Activated CD4-positive, alpha-beta memory T cell treated with anti-CD3 and anti-CD28 coated beads, Interleukin-2, amount 10 ng/mL, durations not matched to agents 7 days and 5 days (primary cell): ENCODE measurements at regions not wholly inside any gene's neighbourhood (a gene's known extent, or its start where the extent isn't known, plus 50 kb on each side); places are given as distances from the start of the nearest gene placed in this dataset.

Experiments used
- CTCF ChIA-PET: fragments of 350-600 bp; sonication (Branson Sonifier 250); formaldehyde crosslinking; loops from one replicate; lab custom pipeline; 2021; ENCODE audit warnings: antibody characterized with exemption, inconsistent platforms; lab: Charles Lee
- POLR2A ChIA-PET: fragments of 350-600 bp; sonication (Branson Sonifier 250); formaldehyde crosslinking; loops from one replicate; lab custom pipeline; 2021; ENCODE audit warnings: antibody characterized with exemption; lab: Charles Lee
- DNase-seq: peaks from one replicate; pipeline ENCODE4 v3.0.0-alpha.2; 2020
- H3K27ac Mint-ChIP-seq: one replicate; pipeline ENCODE4 v1.8.0; 2021; ENCODE audit warnings: mild to moderate bottlenecking, mixed read lengths
- H3K27me3 Mint-ChIP-seq: one replicate; pipeline ENCODE4 v1.8.0; 2021; ENCODE audit warnings: mixed read lengths
- H3K36me3 Mint-ChIP-seq: one replicate; pipeline ENCODE4 v1.8.0; 2021; ENCODE audit warnings: low read depth, mixed read lengths
- H3K4me1 Mint-ChIP-seq: one replicate; pipeline ENCODE4 v1.8.0; 2021; ENCODE audit warnings: mixed read lengths
- H3K4me3 Mint-ChIP-seq: one replicate; pipeline ENCODE4 v1.8.0; 2021; ENCODE audit warnings: mild to moderate bottlenecking, mixed read lengths
- H3K9me3 Mint-ChIP-seq: one replicate; pipeline ENCODE4 v1.8.0; 2021; ENCODE audit warnings: mixed read lengths

- ChIA-PET POLR2A (interaction anchor here (0.8 to 1.4 kb wide), 3 partner anchors 27 to 218 kb away, joined by 3 to 4 read pairs (median 3); no protein-coding TSS in a partner anchor), CTCF (interaction anchor here (0.8 to 4.6 kb wide), 6 partner anchors 11 to 219 kb away, joined by 3 to 73 read pairs (median 5); no protein-coding TSS in a partner anchor)
- H3K4me3 Mint-ChIP-seq = no peak overlapping the region
- no peaks in the 10 kb centered on the region for H3K9me3 Mint-ChIP-seq
- DNase-seq = peak; percentile 82
- no peaks in the 10 kb centered on the region for H3K36me3 Mint-ChIP-seq
- peaks cover 2% of the 10 kb centered on the region for H3K4me1 Mint-ChIP-seq
- no peak overlapping the region for H3K27ac Mint-ChIP-seq
- peaks cover 15% of the 10 kb centered on the region for H3K27me3 Mint-ChIP-seq
These were observed 75.2 kb upstream of the KSR1 start for GRCh38 chr17:27381007-27381501.

GRCh38 chr17:27382025-27382424, 74.2 kb upstream of the KSR1 start:
- no peak overlapping the region for H3K4me3 Mint-ChIP-seq
- no peaks in the 10 kb centered on the region for H3K9me3 Mint-ChIP-seq
- peaks cover 1% of the 10 kb centered on the region for H3K4me1 Mint-ChIP-seq
- no peak overlapping the region for H3K27ac Mint-ChIP-seq
- peaks cover 15% of the 10 kb centered on the region for H3K27me3 Mint-ChIP-seq
- H3K36me3 Mint-ChIP-seq = no peaks in the 10 kb centered on the region
- DNase-seq = no peak
- CTCF ChIA-PET = interaction anchor here (0.7 to 4.6 kb wide), 8 partner anchors 9 to 218 kb away, joined by 3 to 73 read pairs (median 5); no protein-coding TSS in a partner anchor
- POLR2A ChIA-PET = interaction anchor here (0.8 kb wide), 1 partner anchor 217 kb away, joined by 3 read pairs; no protein-coding TSS in a partner anchor

- peaks cover 11% of the 10 kb centered on the region for H3K4me1 Mint-ChIP-seq
- H3K27me3 Mint-ChIP-seq = peaks cover 9% of the 10 kb centered on the region
- POLR2A ChIA-PET = no interaction called here
- H3K36me3 Mint-ChIP-seq = no peaks in the 10 kb centered on the region
- H3K9me3 Mint-ChIP-seq = no peaks in the 10 kb centered on the region
- CTCF ChIA-PET = interaction anchor here (1.6 kb wide), 1 partner anchor 215 kb away, joined by 7 read pairs; no protein-coding TSS in a partner anchor
- H3K27ac Mint-ChIP-seq = no peak overlapping the region
- no peak overlapping the region for H3K4me3 Mint-ChIP-seq
- DNase-seq = no peak
These were observed 72.0 kb upstream of the KSR1 start for GRCh38 chr17:27384261-27384701.

- no peaks in the 10 kb centered on the region for H3K36me3 Mint-ChIP-seq
- peaks cover 14% of the 10 kb centered on the region for H3K4me1 Mint-ChIP-seq
- peaks cover 7% of the 10 kb centered on the region for H3K27me3 Mint-ChIP-seq
- ChIA-PET CTCF (interaction anchor here (1.6 kb wide), 1 partner anchor 215 kb away, joined by 7 read pairs; no protein-coding TSS in a partner anchor), POLR2A (no interaction called here)
- H3K4me3 Mint-ChIP-seq = no peak overlapping the region
- no peak for DNase-seq
- H3K9me3 Mint-ChIP-seq = no peaks in the 10 kb centered on the region
- H3K27ac Mint-ChIP-seq = no peak overlapping the region
These were observed 71.5 kb upstream of the KSR1 start for GRCh38 chr17:27384726-27385125.

GRCh38 chr17:27385626-27386025, 70.6 kb upstream of the KSR1 start:
- ChIA-PET POLR2A (no interaction called here), CTCF (interaction anchor here (1.6 kb wide), 1 partner anchor 214 kb away, joined by 7 read pairs; no protein-coding TSS in a partner anchor)
- Mint-ChIP-seq H3K36me3 (no peaks in the 10 kb centered on the region), H3K9me3 (no peaks in the 10 kb centered on the region), H3K4me1 (peaks cover 16% of the 10 kb centered on the region), H3K27ac (no peak overlapping the region), H3K4me3 (no peak overlapping the region), H3K27me3 (peaks cover 11% of the 10 kb centered on the region)
- no peak for DNase-seq

- CTCF ChIA-PET = interaction anchor here (1.1 to 1.4 kb wide), 2 partner anchors 214 to 216 kb away, joined by 3 to 7 read pairs; no protein-coding TSS in a partner anchor
- Mint-ChIP-seq H3K27ac (no peak overlapping the region), H3K36me3 (no peaks in the 10 kb centered on the region), H3K27me3 (peaks cover 13% of the 10 kb centered on the region), H3K4me1 (peaks cover 16% of the 10 kb centered on the region), H3K9me3 (no peaks in the 10 kb centered on the region), H3K4me3 (no peak overlapping the region)
- POLR2A ChIA-PET = no interaction called here
- no peak for DNase-seq
These were observed 69.8 kb upstream of the KSR1 start for GRCh38 chr17:27386206-27387075.

- peaks cover 32% of the 10 kb centered on the region for H3K27me3 Mint-ChIP-seq
- H3K27ac Mint-ChIP-seq = no peak overlapping the region
- DNase-seq = no peak
- peaks cover under 1% of the 10 kb centered on the region for H3K9me3 Mint-ChIP-seq
- peaks cover 16% of the 10 kb centered on the region for H3K4me1 Mint-ChIP-seq
- POLR2A ChIA-PET = no interaction called here
- H3K4me3 Mint-ChIP-seq = no peak overlapping the region
- H3K36me3 Mint-ChIP-seq = no peaks in the 10 kb centered on the region
- CTCF ChIA-PET = no interaction called here
These were observed 66.6 kb upstream of the KSR1 start for GRCh38 chr17:27389542-27390140.

- peaks cover 16% of the 10 kb centered on the region for H3K4me1 Mint-ChIP-seq
- POLR2A ChIA-PET = no interaction called here
- no peaks in the 10 kb centered on the region for H3K36me3 Mint-ChIP-seq
- peaks cover 5% of the 10 kb centered on the region for H3K9me3 Mint-ChIP-seq
- no peak for DNase-seq
- H3K27ac Mint-ChIP-seq = no peak overlapping the region
- peaks cover 41% of the 10 kb centered on the region for H3K27me3 Mint-ChIP-seq
- no peak overlapping the region for H3K4me3 Mint-ChIP-seq
- CTCF ChIA-PET = interaction anchor here (2.0 kb wide), 1 partner anchor 8 kb away, joined by 7 read pairs; no protein-coding TSS in a partner anchor
These were observed 65.7 kb upstream of the KSR1 start for GRCh38 chr17:27390540-27390939.

GRCh38 chr17:27391427-27391826, 64.8 kb upstream of the KSR1 start:
- no peaks in the 10 kb centered on the region for H3K36me3 Mint-ChIP-seq
- peaks cover 41% of the 10 kb centered on the region for H3K27me3 Mint-ChIP-seq
- H3K27ac Mint-ChIP-seq = no peak overlapping the region
- H3K4me3 Mint-ChIP-seq = no peak overlapping the region
- ChIA-PET POLR2A (no interaction called here), CTCF (interaction anchor here (2.0 kb wide), 1 partner anchor 9 kb away, joined by 7 read pairs; no protein-coding TSS in a partner anchor)
- DNase-seq = no peak
- peaks cover 16% of the 10 kb centered on the region for H3K4me1 Mint-ChIP-seq
- peaks cover 5% of the 10 kb centered on the region for H3K9me3 Mint-ChIP-seq

- ChIA-PET CTCF (interaction anchor here (1.1 kb wide), 1 partner anchor 203 kb away, joined by 3 read pairs; no protein-coding TSS in a partner anchor), POLR2A (no interaction called here)
- H3K36me3 Mint-ChIP-seq = no peaks in the 10 kb centered on the region
- H3K4me1 Mint-ChIP-seq = no peaks in the 10 kb centered on the region
- H3K27me3 Mint-ChIP-seq = peaks cover 34% of the 10 kb centered on the region
- H3K27ac Mint-ChIP-seq = no peak overlapping the region
- no peak overlapping the region for H3K4me3 Mint-ChIP-seq
- no peak for DNase-seq
- peaks cover 5% of the 10 kb centered on the region for H3K9me3 Mint-ChIP-seq
These were observed 60.2 kb upstream of the KSR1 start for GRCh38 chr17:27396045-27396444.

GRCh38 chr17:27396941-27397340, 59.3 kb upstream of the KSR1 start:
- H3K4me3 Mint-ChIP-seq = no peak overlapping the region
- H3K4me1 Mint-ChIP-seq = no peaks in the 10 kb centered on the region
- no peak overlapping the region for H3K27ac Mint-ChIP-seq
- peaks cover 34% of the 10 kb centered on the region for H3K27me3 Mint-ChIP-seq
- POLR2A ChIA-PET = no interaction called here
- H3K36me3 Mint-ChIP-seq = no peaks in the 10 kb centered on the region
- CTCF ChIA-PET = interaction anchor here (1.1 kb wide), 1 partner anchor 203 kb away, joined by 3 read pairs; no protein-coding TSS in a partner anchor
- peaks cover 5% of the 10 kb centered on the region for H3K9me3 Mint-ChIP-seq
- no peak for DNase-seq

GRCh38 chr17:27398691-27399090, 57.6 kb upstream of the KSR1 start:
- Mint-ChIP-seq H3K4me1 (no peaks in the 10 kb centered on the region), H3K27me3 (peaks cover 24% of the 10 kb centered on the region)

More at GRCh38 chr17:27398691-27399090, 57.6 kb upstream of the KSR1 start:
- ChIA-PET CTCF (no interaction called here), POLR2A (no interaction called here)
- Mint-ChIP-seq H3K36me3 (no peaks in the 10 kb centered on the region), H3K9me3 (peaks cover 5% of the 10 kb centered on the region), H3K4me3 (no peak overlapping the region), H3K27ac (no peak overlapping the region)
- no peak for DNase-seq
